BJ (cell line): ENCODE measurements at regions not wholly inside any gene's neighbourhood (a gene's known extent, or its start where the extent isn't known, plus 50 kb on each side); places are given as distances from the start of the nearest gene placed in this dataset.
"Not testable (repeated sequence)": the region's sequence is repeated elsewhere in the genome, so short reads cannot be mapped to it uniquely, and the experiment has no call there.

ENCODE experiments used
- CTCF ChIA-PET: fragments of 350-600 bp; formaldehyde crosslinking; extraction: SDS; loops from one replicate; lab custom pipeline; 2021; ENCODE audit warnings: antibody characterized with exemption, inconsistent platforms; lab: Yijun Ruan, JAX
- POLR2A ChIA-PET: fragments of 300-600 bp; sonication (Branson Sonifier 250); formaldehyde crosslinking; extraction: SDS; loops from one replicate; lab custom pipeline; 2021; ENCODE audit warnings: antibody characterized with exemption; lab: Charles Lee
- DNase-seq: peaks from one replicate; pipeline ENCODE4 v3.0.0-alpha.2; 2011; ENCODE audit warnings: low read depth
- H3K27me3 ChIP-seq: 2 replicates; pipeline ENCODE4 v1.6.0; 2011; ENCODE audit warnings: low read length; ENCODE audit not compliant: control insufficient read depth, insufficient read depth
- H3K36me3 ChIP-seq: 2 replicates; pipeline ENCODE4 v1.5.1; 2011; ENCODE audit warnings: low read length; ENCODE audit not compliant: control insufficient read depth, insufficient read depth
- H3K4me3 ChIP-seq: 2 replicates; pipeline ENCODE4 v1.5.1; 2011; ENCODE audit warnings: low read depth, mild to moderate bottlenecking, control low read depth, low read length
- TF ChIP-seq, protein P1 (sequence below): IDR thresholded peaks from 2 replicates; pipeline ENCODE4 v1.5.1; 2011; ENCODE audit warnings: low read depth, mild to moderate bottlenecking, control low read depth, inconsistent platforms, low read length, moderate library complexity; ENCODE audit not compliant: insufficient read depth

DNA sequence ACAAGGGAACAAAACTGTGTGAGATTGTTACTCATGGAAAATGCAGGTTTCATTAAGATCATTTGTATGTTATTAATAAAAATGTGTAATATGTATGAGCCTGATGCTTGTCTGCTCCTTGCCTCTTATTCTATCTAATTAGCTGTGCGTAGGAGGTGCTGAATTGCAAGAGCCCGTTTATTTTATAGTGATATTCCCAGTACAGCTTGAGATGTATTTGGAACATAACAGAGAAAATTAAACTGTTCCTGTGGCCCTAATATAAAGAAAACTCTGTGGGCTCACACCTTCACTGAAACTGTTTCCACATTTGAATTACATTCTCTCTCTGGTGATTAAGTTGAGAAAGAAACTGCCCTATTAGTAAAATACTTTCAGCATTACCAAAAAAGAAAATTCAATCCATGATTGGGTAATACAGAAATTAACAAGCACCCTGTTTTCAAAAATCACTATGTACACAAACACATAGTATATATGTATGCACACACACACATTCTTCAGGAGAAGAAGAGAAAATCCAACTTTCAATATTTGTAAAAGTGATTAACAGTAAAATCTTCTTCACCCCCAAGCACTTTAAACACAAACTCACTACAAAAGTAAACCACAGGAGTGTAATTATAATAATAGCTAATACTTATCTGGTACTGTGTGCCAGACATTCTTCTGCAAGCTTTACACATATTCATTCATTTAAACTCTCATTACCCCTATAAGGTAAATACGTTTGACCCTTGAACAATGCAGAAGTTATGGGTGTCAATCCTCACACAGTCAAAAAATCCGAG is 233.2 kb downstream of the PHLDA1 start:
- no peaks in the 10 kb centered on the region for H3K27me3 ChIP-seq
- no peaks in the 10 kb centered on the region for H3K36me3 ChIP-seq
- H3K4me3 ChIP-seq: no peak overlapping the region
- ChIA-PET CTCF (interaction anchor here (1.4 kb wide), 1 partner anchor 13 kb away, joined by 3 read pairs; no protein-coding TSS in a partner anchor), POLR2A (no interaction called here)
- no peak for DNase-seq
- TF ChIP-seq, protein P1, sequence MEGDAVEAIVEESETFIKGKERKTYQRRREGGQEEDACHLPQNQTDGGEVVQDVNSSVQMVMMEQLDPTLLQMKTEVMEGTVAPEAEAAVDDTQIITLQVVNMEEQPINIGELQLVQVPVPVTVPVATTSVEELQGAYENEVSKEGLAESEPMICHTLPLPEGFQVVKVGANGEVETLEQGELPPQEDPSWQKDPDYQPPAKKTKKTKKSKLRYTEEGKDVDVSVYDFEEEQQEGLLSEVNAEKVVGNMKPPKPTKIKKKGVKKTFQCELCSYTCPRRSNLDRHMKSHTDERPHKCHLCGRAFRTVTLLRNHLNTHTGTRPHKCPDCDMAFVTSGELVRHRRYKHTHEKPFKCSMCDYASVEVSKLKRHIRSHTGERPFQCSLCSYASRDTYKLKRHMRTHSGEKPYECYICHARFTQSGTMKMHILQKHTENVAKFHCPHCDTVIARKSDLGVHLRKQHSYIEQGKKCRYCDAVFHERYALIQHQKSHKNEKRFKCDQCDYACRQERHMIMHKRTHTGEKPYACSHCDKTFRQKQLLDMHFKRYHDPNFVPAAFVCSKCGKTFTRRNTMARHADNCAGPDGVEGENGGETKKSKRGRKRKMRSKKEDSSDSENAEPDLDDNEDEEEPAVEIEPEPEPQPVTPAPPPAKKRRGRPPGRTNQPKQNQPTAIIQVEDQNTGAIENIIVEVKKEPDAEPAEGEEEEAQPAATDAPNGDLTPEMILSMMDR: no peak

DNA sequence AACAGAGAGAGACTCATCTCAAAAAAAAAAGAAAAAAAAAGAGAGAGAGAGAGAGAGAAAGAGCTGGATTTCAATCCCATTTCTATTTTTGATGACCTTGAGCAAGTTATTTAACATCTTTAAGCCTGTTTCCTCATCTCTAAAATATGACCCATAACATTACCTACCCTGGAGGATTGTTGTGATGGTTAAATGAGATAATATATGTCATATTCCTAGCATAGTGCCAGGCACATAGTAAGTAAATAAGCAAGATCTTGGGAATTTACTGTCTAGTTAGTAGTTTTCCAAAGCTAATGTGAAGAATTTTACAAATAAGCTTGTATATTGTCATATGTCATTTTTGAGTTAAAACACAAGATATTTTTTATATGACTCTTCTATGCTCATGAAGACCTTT is 236.5 kb downstream of the PHLDA1 start:
- Histone ChIP-seq H3K36me3 (no peaks in the 10 kb centered on the region), H3K4me3 (no peak overlapping the region), H3K27me3 (no peaks in the 10 kb centered on the region)
- CTCF ChIA-PET: interaction anchor here (0.6 kb wide), 1 partner anchor 15 kb away, joined by 3 read pairs; no protein-coding TSS in a partner anchor
- POLR2A ChIA-PET: no interaction called here
- TF ChIP-seq, protein P1: no peak
- no peak for DNase-seq

DNA sequence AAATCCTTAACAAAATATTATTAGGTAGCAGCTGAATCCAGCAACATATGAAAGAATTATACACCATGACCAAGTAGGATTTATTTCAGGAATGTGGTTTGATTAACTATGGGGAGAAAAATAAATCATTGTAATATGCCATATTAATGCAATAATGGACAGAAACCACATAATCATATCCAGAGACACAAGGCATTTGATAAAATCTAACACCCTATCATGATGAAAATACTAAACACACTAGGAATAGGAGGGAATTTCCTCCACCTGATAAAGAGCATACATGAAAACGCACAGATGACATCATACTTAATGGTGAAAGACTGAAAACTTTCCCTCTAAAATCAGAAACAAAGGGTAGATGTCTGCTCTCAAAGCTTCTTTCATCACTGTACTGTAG is 238.9 kb downstream of the PHLDA1 start:
- TF ChIP-seq, protein P1: no peak
- POLR2A ChIA-PET: no interaction called here
- Histone ChIP-seq H3K36me3 (no peaks in the 10 kb centered on the region), H3K4me3 (no peak overlapping the region), H3K27me3 (no peaks in the 10 kb centered on the region)
- no peak for DNase-seq
- CTCF ChIA-PET: no interaction called here

DNA sequence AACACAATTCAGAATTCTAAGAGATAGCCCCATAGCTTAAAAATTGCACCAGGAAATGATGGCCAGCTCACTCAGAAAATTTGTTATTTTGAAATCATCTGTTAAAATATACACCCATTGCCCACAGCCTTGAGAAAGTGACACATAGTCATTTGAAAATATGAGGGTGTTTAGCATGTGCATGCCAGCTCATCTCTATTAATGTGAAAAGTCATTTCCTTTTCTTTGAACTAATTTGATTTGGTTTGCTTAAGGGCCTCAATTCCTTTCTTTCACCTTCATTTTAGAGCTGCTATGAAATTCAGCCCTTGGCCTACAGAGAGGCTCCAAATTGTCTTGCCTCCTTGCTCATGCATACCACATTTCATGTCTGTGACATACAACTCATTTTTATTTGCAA is 241.4 kb downstream of the PHLDA1 start:
- DNase-seq: no peak
- CTCF ChIA-PET: interaction anchor here (0.7 kb wide), 1 partner anchor 165 kb away, joined by 3 read pairs; no protein-coding TSS in a partner anchor
- no peak overlapping the region for H3K4me3 ChIP-seq
- TF ChIP-seq, protein P1: no peak
- H3K27me3 ChIP-seq: no peaks in the 10 kb centered on the region
- H3K36me3 ChIP-seq: no peaks in the 10 kb centered on the region
- POLR2A ChIA-PET: no interaction called here

DNA sequence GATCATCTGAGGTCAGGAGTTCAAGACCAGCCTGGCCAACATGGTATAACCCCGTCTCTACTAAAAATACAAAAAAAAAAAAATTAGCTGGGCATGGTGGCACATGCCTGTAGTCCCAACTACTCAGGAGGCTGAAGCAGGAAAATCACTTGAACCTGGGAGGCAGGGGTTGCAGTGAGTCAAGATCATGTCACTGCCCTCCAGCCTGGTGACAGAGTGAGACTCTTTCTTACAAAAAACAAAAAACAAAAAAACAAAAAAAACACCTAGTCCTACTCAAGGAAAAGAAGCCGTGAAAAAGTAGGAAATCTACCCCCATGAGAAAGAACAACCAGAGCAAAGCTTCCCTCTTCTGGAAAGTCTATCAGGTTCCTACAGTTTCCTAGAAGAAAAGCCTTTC is 244.4 kb downstream of the PHLDA1 start:
- H3K36me3 ChIP-seq, H3K4me3 ChIP-seq, H3K27me3 ChIP-seq, DNase-seq, POLR2A ChIA-PET, CTCF ChIA-PET: not testable (repeated sequence)
